T-helper 1 cell (primary cell): ENCODE measurements at regions not wholly inside any gene's neighbourhood (a gene's known extent, or its start where the extent isn't known, plus 50 kb on each side); places are given as distances from the start of the nearest gene placed in this dataset.

Source experiments
- DNase-seq, 5 donors: peaks; one replicate each; pipeline ENCODE4 v3.0.0-alpha.2; 2012 to 2020

DNA sequence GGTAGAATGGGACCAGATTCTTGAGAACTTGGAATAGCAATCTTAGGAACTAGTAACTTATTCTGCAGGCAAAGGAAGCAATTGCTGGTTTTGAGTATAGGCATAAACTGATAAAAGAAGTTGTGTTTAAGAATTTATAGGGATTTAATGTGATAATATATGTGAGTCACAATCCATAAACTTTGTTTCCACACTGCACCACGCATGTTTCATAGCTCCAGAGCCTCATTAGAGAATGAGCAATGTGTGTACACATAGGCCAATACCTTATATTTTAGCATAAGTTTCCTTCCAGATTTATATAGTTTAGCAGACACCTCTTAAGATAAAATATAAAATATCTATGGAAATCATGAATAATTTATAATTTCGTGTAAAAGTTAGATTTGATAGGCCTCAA, 175.5 kb upstream of the SEMA3A start:
- no peak for DNase-seq

DNA sequence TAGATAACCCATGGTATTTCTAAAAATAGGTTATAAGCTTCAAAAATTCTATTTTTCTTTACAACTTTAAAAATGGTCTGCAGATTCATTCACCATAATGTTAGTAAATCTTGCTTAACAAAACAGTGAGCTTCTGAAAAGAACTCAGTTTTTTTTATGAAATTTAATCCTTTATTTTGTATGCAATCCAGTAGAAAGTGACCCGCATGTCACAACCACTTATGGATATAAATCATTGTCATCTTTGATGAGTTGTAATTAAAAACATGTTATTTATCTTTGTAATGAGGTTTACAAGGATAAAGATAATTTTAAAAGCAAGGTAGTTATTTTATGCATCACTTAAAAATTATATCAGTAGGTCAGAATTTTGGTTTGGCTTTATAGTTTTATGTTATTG, 173.5 kb upstream of the SEMA3A start:
- DNase-seq = no peak

DNA sequence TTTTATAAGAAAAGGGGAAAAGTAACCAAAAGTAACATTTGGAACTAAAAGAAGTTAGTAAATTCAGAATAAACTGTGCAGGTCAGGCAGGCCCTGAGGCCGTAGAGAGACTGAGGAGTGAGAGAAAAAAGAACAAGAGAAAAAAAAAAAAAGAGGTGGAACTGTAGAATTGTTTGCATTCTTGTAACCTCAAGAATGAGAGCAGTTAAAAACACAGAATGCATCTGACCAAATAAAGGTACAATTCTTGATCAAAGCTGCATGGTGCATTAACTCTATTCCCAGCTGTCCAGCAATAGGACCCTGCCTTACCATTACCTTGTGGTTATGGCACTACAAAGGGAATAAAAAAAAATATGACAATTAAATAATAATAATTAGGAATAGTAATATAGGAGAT, 170.1 kb upstream of the SEMA3A start:
- no peak for DNase-seq

DNA sequence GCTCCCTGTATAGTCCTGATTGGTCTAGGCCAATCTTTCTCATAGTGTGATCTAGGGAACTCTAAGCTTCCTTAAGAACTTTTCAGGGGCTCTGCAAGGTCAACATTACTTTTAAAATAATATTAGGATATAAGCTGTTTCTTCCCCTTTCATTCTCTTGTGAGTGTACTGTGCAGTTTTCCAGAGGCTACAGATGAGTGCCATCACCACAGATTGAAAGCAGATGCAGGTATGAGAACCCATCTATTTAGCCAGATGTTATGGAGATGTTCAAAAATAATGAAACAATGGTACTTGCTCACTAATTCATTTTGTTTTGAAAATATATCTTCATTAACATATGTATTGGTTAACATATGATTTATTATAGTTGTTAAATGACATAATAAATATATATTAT, 169.2 kb upstream of the SEMA3A start:
- no peak for DNase-seq

DNA sequence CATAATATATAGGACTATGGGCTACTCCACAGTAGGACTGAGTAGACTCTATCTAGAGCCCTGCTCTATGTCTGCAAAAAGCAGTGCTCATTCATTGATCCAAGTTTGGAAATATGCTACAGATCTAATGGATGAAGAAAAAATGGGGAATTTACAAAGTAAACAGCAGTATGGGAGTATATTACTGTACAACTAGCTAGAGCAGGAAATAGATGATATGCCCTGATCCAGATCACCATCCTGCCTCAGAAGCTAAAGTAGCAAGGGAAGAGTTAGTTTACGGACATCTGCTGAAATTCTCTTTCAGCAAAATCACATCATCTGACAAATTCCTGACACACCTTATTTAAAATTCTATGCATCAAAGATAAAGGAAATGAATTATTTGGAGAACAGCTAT, 168.2 kb upstream of the SEMA3A start:
- no peak for DNase-seq

DNA sequence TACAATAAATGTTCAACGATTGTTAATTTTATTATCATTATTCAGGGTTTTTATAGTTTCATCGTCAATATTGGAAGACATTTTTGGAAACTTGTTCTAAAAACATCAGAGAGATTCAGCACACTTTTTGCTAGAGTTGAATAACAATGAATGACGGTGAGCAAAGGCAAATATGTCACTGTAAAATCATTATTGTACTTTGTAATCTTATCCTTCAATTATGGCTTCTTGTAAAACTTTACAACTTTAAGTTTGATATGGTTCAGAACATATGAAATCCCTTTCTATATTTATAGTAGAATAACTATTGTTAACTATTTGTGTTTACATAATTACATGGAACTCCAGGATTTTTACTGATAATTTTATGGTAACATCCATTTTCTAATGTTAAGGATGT, 167.8 kb upstream of the SEMA3A start:
- DNase-seq = no peak

DNA sequence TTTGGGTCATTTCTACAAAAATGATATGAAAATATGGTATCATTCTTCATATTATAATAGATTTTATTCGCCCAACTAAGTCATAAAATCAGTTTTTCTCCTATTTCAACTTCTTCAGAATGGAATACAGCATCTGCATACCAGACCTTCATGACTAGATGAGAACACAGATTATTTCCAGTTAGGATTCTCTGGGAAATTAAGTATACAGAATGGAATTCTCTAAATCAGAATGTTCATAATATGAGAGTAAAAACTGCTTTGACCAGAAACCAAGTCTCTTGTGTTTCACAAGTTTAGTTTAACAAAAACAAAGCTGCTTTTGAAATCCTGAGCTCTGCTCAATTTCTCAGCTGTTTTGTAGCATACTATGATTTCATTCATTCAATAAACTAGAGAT, 160.3 kb upstream of the SEMA3A start:
- no peak for DNase-seq

DNA sequence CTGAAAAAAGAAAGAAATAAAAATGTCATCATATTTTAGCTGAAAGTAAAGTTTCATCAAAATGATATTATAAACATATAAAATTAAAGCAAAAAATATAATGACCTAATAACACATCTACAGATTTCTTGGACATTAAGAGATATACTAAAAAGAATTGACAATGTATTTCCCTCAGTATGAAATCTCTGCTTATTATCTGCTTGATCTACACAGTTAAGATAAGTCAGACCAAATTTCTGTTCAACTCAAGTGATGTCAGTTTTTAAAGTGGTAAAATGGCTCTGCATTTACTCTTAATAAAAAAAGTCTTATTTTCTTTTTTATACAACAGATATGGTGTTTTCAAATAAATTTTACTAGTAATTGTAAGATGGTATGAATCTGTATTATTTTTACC, 159.4 kb upstream of the SEMA3A start:
- DNase-seq = no peak

DNA sequence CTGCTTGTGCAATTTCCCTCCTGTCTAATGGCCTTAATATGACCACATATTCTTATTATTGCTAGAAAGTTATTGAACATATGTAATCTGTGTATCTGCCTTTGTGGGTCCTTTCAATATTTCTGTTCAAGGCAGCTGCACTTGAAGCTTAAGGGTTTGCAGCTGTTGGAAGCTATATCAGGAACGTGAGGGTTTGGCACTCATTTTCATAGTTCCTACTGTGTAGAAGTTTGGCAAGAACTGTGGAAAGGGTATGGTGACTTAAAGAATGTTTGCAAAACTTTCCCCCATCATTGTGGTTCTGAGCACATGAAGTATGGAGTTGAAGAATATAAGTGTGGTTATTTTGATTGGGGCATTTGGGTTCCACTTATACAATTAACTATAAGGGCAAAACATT, 144.7 kb upstream of the SEMA3A start:
- DNase-seq = no peak

DNA sequence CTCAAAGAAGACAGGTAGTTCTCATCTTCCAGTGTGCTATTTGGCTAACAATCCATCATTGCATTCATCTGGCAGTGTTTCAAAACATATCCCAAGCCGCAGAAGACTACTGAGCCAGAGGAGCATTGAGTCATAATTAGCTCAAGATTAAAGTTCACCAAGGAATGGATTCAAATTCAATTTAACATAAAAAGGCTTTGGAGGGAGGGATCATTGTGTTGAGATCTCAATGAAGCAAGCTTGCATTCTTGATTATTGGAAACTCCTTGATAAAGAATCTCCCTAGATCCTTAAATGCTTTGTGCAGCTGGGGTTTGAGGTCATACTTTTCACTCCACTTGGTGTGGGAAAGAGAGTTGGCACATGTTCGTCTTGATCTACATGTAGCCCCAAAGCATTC, 142.8 kb upstream of the SEMA3A start:
- no peak for DNase-seq

DNA sequence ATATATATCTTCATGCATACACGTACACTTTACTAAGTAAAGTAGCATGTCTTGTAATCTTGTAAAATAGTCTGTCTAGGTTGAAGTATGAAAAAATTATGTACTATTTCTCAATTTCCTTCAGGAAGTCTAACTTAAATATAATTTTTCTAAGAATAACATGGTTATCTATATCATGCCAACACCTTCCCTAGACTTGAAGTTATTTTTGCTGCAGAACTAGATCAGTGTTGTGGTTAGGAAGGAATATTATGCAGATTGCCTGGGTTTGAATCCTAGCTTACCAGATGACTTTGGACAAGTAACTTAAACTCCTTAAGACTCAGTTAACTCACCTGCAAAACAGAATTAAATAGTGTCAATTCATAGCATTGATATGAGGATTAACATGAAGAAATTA, 142.2 kb upstream of the SEMA3A start:
- no peak for DNase-seq

DNA sequence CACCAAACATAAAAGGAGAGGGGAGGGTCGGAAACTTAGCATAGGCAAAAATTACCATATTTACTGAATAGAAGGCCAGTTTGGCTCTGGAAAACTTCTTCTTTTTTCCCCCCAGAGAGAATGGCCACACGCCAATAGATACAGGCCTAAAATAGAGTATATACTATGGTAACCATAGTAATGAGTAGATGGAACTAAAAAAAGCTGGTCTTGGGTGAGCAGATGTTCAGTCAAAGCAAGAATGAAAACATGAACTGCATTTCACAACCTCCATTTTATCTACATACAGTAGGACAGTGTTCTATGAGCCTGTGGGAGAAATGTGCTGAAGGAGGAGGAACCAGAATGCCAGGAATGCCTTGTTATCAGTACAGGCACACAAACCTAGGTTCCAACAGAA, 141.7 kb upstream of the SEMA3A start:
- DNase-seq = no peak

DNA sequence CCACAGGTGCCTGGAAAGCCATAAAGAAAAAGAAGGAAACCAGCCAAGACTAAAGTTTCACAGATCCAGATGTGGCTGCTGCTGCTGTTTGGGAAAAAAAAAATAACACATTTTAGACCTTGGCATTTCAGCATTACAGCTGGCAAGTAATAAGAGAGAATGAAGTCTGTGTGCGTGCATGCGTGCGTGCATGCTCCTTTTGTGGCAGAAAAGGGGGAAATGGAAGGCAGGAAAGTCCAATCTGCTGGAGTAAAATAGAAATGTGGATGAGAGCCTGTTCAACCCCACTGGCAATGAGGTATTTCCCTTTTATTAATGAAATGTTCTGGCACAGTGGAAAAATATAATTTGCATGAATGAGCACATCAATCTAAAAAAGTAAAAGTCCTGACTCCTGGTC, 137.0 kb upstream of the SEMA3A start:
- DNase-seq = no peak

DNA sequence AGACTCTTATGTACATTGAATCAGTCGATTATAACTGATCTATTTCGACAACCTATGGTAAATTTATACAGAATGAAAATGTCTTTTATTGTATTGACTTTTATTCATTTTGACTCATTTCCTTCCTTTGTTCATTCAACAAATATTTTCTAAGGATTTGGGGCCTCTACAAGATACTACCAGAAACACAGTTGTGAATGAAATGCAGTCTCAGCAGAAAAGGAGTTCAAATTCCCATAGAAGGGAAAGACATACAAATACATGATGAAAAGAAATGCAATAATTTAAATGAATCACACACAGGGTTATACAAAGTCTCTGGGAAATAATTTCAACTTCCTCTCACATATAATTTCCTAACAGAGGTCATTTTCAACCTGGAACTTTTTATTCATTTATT, 134.0 kb upstream of the SEMA3A start:
- no peak for DNase-seq

DNA sequence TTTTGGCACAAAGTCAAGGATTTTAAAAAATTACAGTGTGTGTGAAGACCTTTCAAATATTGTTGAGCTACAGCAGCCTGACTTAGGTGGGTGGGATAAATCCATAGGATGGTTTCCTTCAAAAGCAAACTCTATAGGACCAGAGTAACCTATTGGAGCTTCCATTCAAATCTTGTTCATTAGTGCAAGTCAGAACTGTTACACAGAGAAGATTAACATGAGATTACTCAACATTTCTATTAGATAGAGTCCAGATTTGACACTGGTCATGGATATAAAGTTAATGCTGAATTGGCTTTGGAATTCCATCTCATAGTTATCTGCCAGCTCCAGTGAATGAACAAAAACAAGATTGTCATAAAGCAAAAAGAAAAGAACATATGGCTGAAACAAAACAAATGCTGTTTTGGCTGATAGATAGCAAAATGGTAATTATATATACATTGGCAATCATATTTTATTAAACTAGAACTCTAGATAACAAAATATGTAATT, 129.6 kb upstream of the SEMA3A start:
- no peak for DNase-seq

DNA sequence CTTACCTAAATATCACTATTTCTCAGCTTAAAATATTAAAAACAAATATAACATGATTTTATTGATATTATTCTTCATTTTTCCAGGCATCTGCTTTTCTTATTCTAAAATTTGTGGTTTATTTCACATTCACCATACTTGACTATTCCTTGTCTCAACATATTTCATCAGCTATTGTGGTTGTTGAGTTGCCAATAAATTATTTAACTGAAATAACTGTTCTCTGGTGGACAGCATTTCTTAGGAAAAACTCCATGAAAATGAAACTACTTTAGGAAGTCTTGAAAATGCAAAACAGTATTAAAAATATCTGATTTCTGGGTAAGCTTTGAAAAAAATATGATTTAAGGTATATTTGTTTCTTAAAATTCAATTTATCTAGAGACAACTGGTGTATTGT, 122.9 kb upstream of the SEMA3A start:
- DNase-seq = no peak

DNA sequence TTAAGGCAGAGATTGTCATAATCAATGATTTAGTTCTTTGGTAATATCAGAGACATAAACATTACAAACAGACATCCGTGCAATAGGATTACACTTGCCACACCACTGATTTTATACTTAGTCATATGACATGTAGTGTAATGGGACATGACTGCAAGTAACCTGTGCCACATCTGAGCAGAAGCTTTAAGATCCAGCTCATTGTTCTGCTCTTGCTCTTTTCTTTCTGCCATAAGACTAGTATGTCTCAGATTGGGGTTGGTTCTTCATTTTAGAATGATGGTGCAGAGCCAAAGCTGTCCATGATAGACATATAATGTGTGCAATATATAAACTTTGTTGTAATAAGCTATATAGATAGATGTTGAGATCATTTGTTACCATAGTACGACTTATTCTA, 119.7 kb upstream of the SEMA3A start:
- DNase-seq = no peak

DNA sequence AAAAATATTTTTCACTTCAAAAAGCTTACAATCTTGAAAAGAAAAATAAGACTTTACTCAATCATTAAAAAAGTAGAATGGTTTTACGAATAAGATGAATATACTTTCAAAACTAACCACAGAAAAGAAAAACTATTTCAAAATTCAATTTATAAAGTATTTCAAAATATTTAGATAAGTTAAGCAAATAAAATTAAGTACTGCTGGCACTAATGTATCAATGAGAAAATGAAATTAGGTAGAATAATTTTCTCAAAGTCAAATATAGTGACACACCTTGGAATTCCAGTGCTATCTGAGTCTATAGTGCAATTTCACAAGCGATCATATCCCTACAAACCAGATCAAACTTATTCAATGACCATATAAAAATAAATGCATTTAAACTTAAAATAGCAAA, 109.8 kb upstream of the SEMA3A start:
- no peak for DNase-seq

DNA sequence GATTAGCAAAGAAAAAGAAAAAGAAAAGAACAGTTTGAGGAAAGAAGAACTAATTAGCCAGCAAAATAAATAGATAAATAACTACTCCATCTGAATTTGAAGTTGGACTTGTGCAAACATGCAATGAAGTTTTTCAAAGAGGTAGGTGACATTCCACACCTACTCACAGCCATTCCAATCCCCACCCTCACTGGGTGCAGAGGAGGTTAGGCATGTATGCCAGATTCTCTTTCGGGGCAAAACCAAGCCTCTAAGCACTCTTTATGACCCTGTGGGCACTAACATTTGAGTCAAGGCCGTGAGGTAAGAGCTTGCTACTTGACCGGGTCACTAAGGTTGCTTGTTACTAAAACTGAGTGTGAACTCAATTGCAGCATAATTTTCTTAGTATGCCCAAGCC, 108.4 kb upstream of the SEMA3A start:
- no peak for DNase-seq

DNA sequence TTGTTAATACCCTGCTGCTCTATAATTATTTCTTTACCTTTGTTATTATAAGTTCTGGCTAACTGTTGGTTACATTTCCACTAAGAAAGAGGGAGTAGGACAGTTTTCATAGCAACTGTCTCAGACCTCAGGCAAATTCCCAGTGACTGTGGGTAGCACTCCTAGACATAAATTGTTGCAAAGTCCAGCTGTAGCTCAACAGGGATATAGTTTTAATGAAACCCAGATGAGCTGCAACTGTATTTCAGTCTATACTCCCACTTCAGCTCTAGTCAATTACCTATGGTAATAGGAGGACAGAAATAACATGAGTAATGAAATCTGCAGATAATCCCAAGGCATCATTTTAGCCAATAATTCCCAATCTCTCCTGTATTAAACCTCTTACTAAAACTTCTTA, 103.0 kb upstream of the SEMA3A start:
- no peak for DNase-seq

DNA sequence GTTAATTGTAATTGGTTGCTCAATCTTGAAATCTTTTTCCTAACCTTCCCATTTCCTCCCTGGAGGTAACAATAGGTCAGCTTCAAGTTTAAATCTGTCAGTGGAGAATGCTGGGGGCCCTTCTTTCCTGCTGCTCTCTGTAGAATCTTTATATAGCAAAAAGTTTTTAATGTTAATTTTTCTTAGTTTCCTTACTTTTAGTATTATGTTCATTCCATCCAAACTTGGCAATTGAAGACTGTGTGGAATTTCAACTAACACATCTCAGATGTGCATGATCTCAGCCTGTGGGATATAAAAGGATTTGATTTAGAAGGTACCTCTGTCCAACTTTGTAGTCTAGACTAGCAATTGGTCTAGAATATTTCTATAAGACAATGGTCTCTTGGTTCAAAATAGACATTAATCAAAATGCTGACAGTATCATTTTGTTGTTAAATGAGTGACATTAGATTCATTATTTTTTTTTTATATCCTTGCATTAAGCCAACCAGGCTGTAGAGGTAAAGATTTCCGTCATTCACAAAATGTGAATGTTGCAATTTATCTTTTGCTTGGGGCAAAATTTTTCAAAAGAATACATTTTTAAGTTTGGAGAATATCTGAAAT, 100.4 kb upstream of the SEMA3A start:
- no peak for DNase-seq

DNA sequence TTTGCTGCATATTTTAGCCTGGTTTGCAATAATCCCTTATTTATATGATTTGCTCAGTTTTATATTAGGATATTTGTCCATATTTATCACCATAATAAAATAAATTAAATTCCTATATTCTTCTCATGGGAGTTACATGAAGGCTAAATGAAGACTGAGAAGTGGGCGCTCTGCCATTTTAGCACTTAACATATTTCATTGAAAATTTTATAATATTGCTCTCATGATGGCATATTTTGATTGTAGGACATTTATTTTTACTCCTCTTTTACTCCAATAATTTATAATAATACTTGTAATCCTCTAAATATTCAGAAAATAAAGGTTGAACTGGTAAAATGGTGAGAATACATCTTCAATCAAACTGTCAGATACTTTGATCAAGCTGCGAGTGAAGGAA, 99.8 kb upstream of the SEMA3A start:
- no peak for DNase-seq

DNA sequence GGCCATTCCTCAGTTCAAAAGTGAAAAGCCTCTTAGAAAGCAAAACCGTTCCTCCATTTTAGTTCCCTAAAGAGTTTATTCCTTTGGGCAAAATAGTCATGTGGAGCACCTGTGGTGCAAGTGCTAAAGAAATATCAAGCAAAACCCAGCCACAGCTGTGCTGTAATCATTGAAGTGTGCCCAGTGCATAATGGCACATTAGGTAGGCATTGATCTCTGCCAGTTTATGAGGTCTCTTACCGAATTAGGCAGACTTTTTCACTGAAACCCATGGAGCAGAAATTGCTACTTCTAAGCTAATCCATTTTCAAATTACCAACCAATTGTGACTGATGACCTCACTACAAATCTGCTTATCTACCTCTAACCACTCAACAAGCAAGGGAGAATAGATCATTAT, 97.2 kb upstream of the SEMA3A start:
- no peak for DNase-seq

DNA sequence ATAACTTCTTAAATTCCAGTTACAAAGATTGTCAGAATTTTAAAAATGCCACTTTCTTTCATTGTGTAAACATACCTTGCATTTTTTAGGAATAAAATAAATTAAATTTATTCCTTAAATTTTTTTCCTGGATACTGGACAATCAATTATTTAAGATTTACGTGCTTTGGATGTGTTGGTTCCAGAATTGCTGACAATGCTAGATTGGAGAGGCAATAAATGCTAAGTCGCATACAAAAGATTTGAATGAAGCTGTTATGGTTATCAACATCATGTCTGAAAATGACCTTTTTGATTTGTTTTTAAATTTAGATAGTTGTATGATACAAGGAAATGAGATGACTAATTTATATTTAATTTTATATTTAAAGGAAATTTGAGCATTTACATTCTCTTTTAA, 89.2 kb upstream of the SEMA3A start:
- no peak for DNase-seq

DNA sequence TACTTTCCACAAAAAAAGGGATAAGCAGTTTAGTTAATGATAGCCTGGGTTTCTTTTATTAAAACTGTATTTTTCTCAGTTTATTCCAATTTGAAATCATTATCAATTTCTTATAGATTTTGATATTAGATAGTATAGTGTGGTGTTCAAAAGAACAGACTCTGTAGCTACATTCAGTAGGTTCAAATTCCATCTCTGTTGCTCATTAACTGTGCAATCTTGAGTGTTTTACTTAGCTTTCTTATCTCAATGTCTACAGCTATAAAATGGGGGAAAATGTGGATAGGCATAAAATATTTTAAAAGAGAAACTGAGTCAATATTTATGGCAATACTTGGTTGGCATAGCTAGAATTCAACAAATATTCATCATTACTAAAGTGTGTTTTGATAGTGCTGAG, 86.9 kb upstream of the SEMA3A start:
- no peak for DNase-seq
